Endothelial cell of umbilical vein (primary cell): ENCODE measurements at regions not wholly inside any gene's neighbourhood (a gene's known extent, or its start where the extent isn't known, plus 50 kb on each side); places are given as distances from the start of the nearest gene placed in this dataset.

Source experiments
- POLR2A ChIP-seq: IDR thresholded peaks from 2 replicates; pipeline ENCODE4 v1.6.1; 2012; ENCODE audit warnings: low read depth, mild to moderate bottlenecking, control low read depth, low read length
- POLR2AphosphoS5 ChIP-seq: IDR thresholded peaks from 2 replicates; pipeline ENCODE4 v1.6.1; 2012; ENCODE audit warnings: low read depth, mild to moderate bottlenecking, control low read depth, low read length, moderate library complexity; ENCODE audit not compliant: insufficient read depth
- TF ChIP-seq, protein P1 (sequence below), 2 donors: IDR thresholded peaks; 1 replicate in 1 of 2; 2 replicates in 1 of 2; pipeline ENCODE4 v1.5.1; 2011; ENCODE audit warnings: low read length in 2 of 2, mild to moderate bottlenecking in 2 of 2, moderate library complexity in 2 of 2, control low read depth in 1 of 2, inconsistent platforms in 1 of 2, low read depth in 1 of 2; ENCODE audit not compliant: insufficient read depth in 1 of 2; ENCODE audit errors: extremely low read depth in 1 of 2

DNA sequence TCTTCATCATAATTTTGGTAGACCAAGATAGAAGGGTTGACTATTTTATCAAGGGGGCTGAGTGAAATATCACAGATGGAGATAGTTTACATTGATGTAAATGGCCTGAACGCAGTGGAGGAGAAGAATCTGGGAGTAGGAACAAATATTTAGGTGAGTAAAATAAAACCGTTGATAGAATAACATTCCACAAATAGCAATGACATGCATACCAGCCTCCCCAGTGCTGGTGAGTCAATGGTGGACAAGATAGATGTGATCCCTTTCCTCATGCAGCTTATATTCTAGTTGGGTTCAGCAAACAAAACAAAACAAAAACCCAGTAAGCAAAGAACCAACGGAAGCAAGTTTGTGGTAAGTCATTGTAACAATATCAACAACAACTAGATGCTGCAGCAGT is 385.2 kb downstream of the FAM170A start:
- TF ChIP-seq, protein P1, sequence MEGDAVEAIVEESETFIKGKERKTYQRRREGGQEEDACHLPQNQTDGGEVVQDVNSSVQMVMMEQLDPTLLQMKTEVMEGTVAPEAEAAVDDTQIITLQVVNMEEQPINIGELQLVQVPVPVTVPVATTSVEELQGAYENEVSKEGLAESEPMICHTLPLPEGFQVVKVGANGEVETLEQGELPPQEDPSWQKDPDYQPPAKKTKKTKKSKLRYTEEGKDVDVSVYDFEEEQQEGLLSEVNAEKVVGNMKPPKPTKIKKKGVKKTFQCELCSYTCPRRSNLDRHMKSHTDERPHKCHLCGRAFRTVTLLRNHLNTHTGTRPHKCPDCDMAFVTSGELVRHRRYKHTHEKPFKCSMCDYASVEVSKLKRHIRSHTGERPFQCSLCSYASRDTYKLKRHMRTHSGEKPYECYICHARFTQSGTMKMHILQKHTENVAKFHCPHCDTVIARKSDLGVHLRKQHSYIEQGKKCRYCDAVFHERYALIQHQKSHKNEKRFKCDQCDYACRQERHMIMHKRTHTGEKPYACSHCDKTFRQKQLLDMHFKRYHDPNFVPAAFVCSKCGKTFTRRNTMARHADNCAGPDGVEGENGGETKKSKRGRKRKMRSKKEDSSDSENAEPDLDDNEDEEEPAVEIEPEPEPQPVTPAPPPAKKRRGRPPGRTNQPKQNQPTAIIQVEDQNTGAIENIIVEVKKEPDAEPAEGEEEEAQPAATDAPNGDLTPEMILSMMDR (IDR thresholded peaks at IDR 0.05; ENCODE audit: extremely low read depth in 1 of 2, insufficient read depth in 1 of 2, low read depth in 1 of 2, low read length in 2 of 2): no peak
- TF ChIP-seq POLR2AphosphoS5 (no peak), POLR2A (no peak)
